HG03378 (cell line): ENCODE measurements at regions not wholly inside any gene's neighbourhood (a gene's known extent, or its start where the extent isn't known, plus 50 kb on each side); places are given as distances from the start of the nearest gene placed in this dataset.

Source experiments
- ATAC-seq: cut with Tn5 transposase; IDR thresholded peaks from one replicate; pipeline ENCODE4 v1.9.1; 2021; ENCODE audit warnings: mild to moderate bottlenecking, moderate library complexity; ENCODE audit not compliant: unreplicated experiment

- ATAC-seq: no peak
Observed at GRCh38 chr21:30986965-30987364, 51.3 kb downstream of the KRTAP19-8 start.

GRCh38 chr21:30984889-30985288 is 53.4 kb downstream of the KRTAP19-8 start:
- no peak for ATAC-seq

GRCh38 chr21:30981403-30981802 is 56.9 kb downstream of the KRTAP19-8 start:
- ATAC-seq: peak; percentile 63

GRCh38 chr21:30979054-30979453 is 59.2 kb downstream of the KRTAP19-8 start:
- peak; percentile 58 for ATAC-seq

GRCh38 chr21:30964283-30964682 is 74.0 kb downstream of the KRTAP19-8 start:
- no peak for ATAC-seq

GRCh38 chr21:30963502-30963901 is 74.8 kb downstream of the KRTAP19-8 start:
- ATAC-seq: no peak

- ATAC-seq: no peak
Observed at GRCh38 chr21:30962013-30962412, 76.3 kb downstream of the KRTAP19-8 start.

- ATAC-seq: no peak
Observed at GRCh38 chr21:30958741-30959140, 77.4 kb upstream of the KRTAP11-1 start.

- ATAC-seq: no peak
Observed at GRCh38 chr21:30957010-30957409, 75.6 kb upstream of the KRTAP11-1 start.

- no peak for ATAC-seq
Observed at GRCh38 chr21:30953605-30954004, 72.2 kb upstream of the KRTAP11-1 start.

GRCh38 chr21:30947141-30947540 is 65.8 kb upstream of the KRTAP11-1 start:
- ATAC-seq: no peak

GRCh38 chr21:30943920-30944319 is 62.5 kb upstream of the KRTAP11-1 start:
- no peak for ATAC-seq

- ATAC-seq: no peak
Observed at GRCh38 chr21:30943243-30943642, 61.9 kb upstream of the KRTAP11-1 start.

GRCh38 chr21:30942192-30942591 is 60.8 kb upstream of the KRTAP11-1 start:
- no peak for ATAC-seq

- no peak for ATAC-seq
Observed at GRCh38 chr21:30936207-30936606, 54.8 kb upstream of the KRTAP11-1 start.

- no peak for ATAC-seq
Observed at GRCh38 chr21:30935889-30936168, 54.4 kb upstream of the KRTAP11-1 start.

GRCh38 chr21:30935121-30935888 is 53.9 kb upstream of the KRTAP11-1 start:
- ATAC-seq: no peak

- ATAC-seq: no peak
Observed at GRCh38 chr21:30932686-30933085, 51.3 kb upstream of the KRTAP11-1 start.
